RWPE1 (cell line): ENCODE measurements at regions not wholly inside any gene's neighbourhood (a gene's known extent, or its start where the extent isn't known, plus 50 kb on each side); places are given as distances from the start of the nearest gene placed in this dataset.
A peak's percentile ranks its signal among the peaks of the same experiment; 100 is the strongest.

Source experiments
- CTCF ChIA-PET: fragments of 350-600 bp; sonication (Branson Sonifier 250); formaldehyde crosslinking; extraction: SDS; loops from one replicate; lab custom pipeline; 2021; lab: Yijun Ruan, JAX
- POLR2A ChIA-PET: fragments of 400-600 bp; formaldehyde crosslinking; extraction: SDS; loops from one replicate; lab custom pipeline; 2020; ENCODE audit warnings: antibody characterized with exemption; ENCODE audit not compliant: low non-redundant PET; lab: Yijun Ruan, JAX
- DNase-seq: peaks from one replicate; pipeline ENCODE4 v3.0.0; 2012; ENCODE audit warnings: low spot score
- H3K27ac ChIP-seq: fragments of 450-650 bp; 2 replicates; pipeline ENCODE4 v1.5.1; 2017
- TF ChIP-seq, protein P1 (sequence below): fragments of 450-650 bp; conservative IDR thresholded peaks from 2 replicates; pipeline ENCODE4 v1.5.1; 2017; ENCODE audit warnings: low read depth, mild to moderate bottlenecking

DNA sequence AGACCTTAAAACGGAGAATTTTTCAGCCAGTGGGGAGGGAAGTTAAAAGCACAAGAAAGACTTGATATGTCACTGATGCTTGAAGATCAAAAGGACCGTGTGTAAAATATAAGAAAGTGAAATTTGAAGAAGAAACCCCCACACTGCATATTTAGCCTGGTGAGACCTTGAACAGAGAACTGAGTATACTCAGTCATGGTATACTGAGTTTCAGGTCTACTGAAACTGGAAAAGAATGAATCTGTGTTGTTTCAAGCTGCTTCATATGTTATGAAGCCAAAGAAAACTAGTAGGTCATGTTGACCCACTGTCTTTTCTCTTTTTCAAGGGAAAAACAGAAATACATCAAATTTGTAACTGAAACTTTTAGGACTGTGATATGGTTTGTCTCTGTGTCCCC, 443.8 kb upstream of the GJE1 start:
- no peak overlapping the region for H3K27ac ChIP-seq
- TF ChIP-seq, protein P1, sequence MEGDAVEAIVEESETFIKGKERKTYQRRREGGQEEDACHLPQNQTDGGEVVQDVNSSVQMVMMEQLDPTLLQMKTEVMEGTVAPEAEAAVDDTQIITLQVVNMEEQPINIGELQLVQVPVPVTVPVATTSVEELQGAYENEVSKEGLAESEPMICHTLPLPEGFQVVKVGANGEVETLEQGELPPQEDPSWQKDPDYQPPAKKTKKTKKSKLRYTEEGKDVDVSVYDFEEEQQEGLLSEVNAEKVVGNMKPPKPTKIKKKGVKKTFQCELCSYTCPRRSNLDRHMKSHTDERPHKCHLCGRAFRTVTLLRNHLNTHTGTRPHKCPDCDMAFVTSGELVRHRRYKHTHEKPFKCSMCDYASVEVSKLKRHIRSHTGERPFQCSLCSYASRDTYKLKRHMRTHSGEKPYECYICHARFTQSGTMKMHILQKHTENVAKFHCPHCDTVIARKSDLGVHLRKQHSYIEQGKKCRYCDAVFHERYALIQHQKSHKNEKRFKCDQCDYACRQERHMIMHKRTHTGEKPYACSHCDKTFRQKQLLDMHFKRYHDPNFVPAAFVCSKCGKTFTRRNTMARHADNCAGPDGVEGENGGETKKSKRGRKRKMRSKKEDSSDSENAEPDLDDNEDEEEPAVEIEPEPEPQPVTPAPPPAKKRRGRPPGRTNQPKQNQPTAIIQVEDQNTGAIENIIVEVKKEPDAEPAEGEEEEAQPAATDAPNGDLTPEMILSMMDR = no peak
- no peak for DNase-seq
- ChIA-PET CTCF (no interaction called here), POLR2A (no interaction called here)

DNA sequence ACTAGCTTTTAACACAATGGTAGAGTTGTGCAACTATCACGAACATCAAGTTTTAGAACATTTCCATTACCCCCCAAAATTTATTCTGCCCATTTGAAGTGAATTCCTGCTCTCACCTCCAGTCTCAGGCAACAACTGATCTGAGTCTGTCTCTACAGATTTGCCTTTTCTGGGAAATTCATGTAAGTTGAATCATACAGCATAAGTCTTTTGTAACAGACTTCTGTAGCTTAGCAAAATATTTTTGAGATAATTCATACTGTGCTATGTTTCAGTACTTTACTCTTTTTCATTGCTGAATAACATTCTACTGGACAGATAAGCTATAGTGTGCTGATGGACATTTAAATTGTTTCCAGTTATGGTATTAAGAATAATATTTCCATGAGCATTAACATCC, 447.3 kb upstream of the GJE1 start:
- TF ChIP-seq, protein P1 = no peak
- no peak overlapping the region for H3K27ac ChIP-seq
- CTCF ChIA-PET = no interaction called here
- no peak for DNase-seq
- POLR2A ChIA-PET = no interaction called here

- ChIA-PET CTCF (interaction anchor here (0.5 kb wide), 1 partner anchor 169 kb away, joined by 3 read pairs; no protein-coding TSS in a partner anchor), POLR2A (no interaction called here)
- no peak overlapping the region for H3K27ac ChIP-seq
- TF ChIP-seq, protein P1 = no peak
- no peak for DNase-seq
Observed at GRCh38 chr6:141682391-141682790, 450.3 kb upstream of the GJE1 start.

GRCh38 chr6:141677598-141678211, 455.0 kb upstream of the GJE1 start:
- ChIA-PET POLR2A (no interaction called here), CTCF (interaction anchor here (0.7 kb wide), 1 partner anchor 688 kb away, joined by 3 read pairs; no protein-coding TSS in a partner anchor)
- TF ChIP-seq, protein P1 = peak; percentile 56
- DNase-seq = peak; percentile 13
- no peak overlapping the region for H3K27ac ChIP-seq

DNA sequence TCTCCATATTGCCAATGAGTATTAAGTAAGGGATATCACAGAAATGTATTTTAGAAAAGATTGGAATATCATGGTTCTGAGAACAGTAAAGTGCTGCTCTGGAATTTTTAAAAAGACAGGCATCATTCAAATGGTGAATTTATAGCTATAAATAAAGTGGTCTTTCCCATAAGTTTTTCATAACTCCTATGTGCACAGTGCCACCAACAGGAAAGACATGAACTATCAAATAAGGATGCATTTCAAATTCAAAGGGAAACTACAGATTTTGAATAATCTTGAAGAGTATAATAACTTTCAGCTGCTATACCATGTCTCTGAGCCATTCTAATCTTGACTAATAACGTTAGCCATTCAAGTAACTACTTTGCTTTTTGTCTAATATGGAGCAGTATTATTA, 456.8 kb upstream of the GJE1 start:
- ChIA-PET POLR2A (no interaction called here), CTCF (interaction anchor here (0.6 to 0.8 kb wide), 4 partner anchors 70 to 462 kb away, joined by 3 read pairs; no protein-coding TSS in a partner anchor)
- DNase-seq = no peak
- TF ChIP-seq, protein P1 = peak; percentile 25; the same call in 1 of the 2 replicates
- no peak overlapping the region for H3K27ac ChIP-seq

DNA sequence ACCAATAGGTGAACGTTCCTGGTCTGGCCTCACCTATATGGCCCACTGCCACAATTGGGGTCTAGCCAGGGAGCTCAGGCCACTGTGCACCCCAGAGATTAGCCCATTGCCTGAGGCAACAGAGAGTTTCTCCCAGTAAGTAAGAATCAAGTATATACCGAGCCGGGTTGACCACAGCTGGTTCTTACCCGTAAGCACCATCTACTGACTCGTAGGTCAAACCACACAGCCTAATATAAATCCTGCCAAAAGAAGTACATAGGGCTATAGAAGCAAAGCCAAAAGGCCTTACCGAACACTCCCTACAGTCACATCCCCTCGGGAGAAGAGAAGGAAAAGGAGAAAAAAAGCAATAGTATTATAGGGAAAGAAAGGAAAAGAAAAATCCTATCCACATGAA, 463.6 kb upstream of the GJE1 start:
- ChIA-PET CTCF (no interaction called here), POLR2A (no interaction called here)
- no peak for DNase-seq
- TF ChIP-seq, protein P1 = no peak
- no peak overlapping the region for H3K27ac ChIP-seq
